HepG2 (cell line): ENCODE measurements at regions not wholly inside any gene's neighbourhood (a gene's known extent, or its start where the extent isn't known, plus 50 kb on each side); places are given as distances from the start of the nearest gene placed in this dataset.

ENCODE experiments used
- ATAC-seq: fragments of 200-7000 bp; cut with Tn5 transposase; 3 replicates; pipeline ENCODE4 v1.9.1; 2020; ENCODE audit warnings: mild to moderate bottlenecking, moderate library complexity
- BruUV-seq: library from RNA; stranded (reverse); fragments of 400-500 nt; replicated peaks from 2 replicates; lab custom pipeline; 2021; lab: Mats Ljungman, UMichigan
- CTCF ChIA-PET: fragments of 300-600 bp; formaldehyde crosslinking; extraction: SDS; loops from one replicate; lab custom pipeline; 2021; ENCODE audit warnings: low total read pairs, inconsistent platforms, low intra/inter-chr PET ratio; lab: Yijun Ruan, JAX
- POLR2A ChIA-PET: fragments of 350-600 bp; sonication (Branson Sonifier 250); formaldehyde crosslinking; loops from one replicate; lab custom pipeline; 2020; ENCODE audit warnings: antibody characterized with exemption, inconsistent platforms; lab: Yijun Ruan, JAX
- DNase-seq: peaks from one replicate; pipeline ENCODE4 v3.0.0-alpha.2; 2015; ENCODE audit warnings: low spot score
- FAIRE-seq: peaks from 3 replicates; lab custom pipeline; 2011; peaks lifted over from hg19 to GRCh38; lab: Jason Lieb, UNC
- H2AFZ ChIP-seq: one replicate; pipeline ENCODE4 v1.6.1; 2011; ENCODE audit warnings: low read length, inconsistent platforms
- H3K27ac ChIP-seq: fragments of 300-600 bp; 3 replicates; pipeline ENCODE4 v1.8.0; 2011; ENCODE audit warnings: mixed run types, mild to moderate bottlenecking, mixed read lengths, low read length, inconsistent platforms; ENCODE audit not compliant: insufficient read depth; ENCODE audit errors: extremely low read length
- H3K27me3 ChIP-seq, 2 experiments: fragments of 200-600 bp in 1 of 2; 2 replicates in 1 of 2; 3 replicates in 1 of 2; pipeline versions ENCODE4 v1.6.0 to v1.8.0; 2011; ENCODE audit warnings: low read length in 2 of 2, mild to moderate bottlenecking in 2 of 2, moderate library complexity in 2 of 2, inconsistent platforms in 1 of 2; ENCODE audit not compliant: insufficient read depth in 2 of 2, control insufficient read depth in 1 of 2
- H3K36me3 ChIP-seq, 2 experiments: fragments of 200-600 bp in 1 of 2; replicated peaks in 1 of 2; 2 replicates in 1 of 2; 3 replicates in 1 of 2; pipeline versions ENCODE4 v1.5.1 to v1.8.0; 2011; ENCODE audit warnings: low read length in 2 of 2, inconsistent platforms in 1 of 2; ENCODE audit not compliant: insufficient read depth in 2 of 2, control insufficient read depth in 1 of 2
- H3K4me1 ChIP-seq: 2 replicates; pipeline ENCODE4 v1.5.1; 2012; ENCODE audit warnings: low read length, inconsistent platforms; ENCODE audit not compliant: insufficient read depth
- H3K4me2 ChIP-seq: 2 replicates; pipeline ENCODE4 v1.6.0; 2011; ENCODE audit warnings: low read depth, low read length, inconsistent platforms
- H3K4me3 ChIP-seq, 3 experiments: fragments of 200-600 bp in 1 of 3; sonication (generic), shearing (Covaris generic) in 1 of 3; replicated peaks in 1 of 3; 2 replicates each; pipeline ENCODE4 v1.5.1; 2011 to 2016; ENCODE audit warnings: low read length in 3 of 3, inconsistent platforms in 2 of 3, low read depth in 2 of 3, mild to moderate bottlenecking in 2 of 3, control low read depth in 1 of 3, mixed read lengths in 1 of 3; ENCODE audit not compliant: insufficient read depth in 1 of 3
- H3K79me2 ChIP-seq: one replicate; pipeline ENCODE4 v1.6.1; 2011; ENCODE audit warnings: low read length, inconsistent platforms; ENCODE audit not compliant: insufficient read depth
- H3K9ac ChIP-seq: 2 replicates; pipeline ENCODE4 v1.6.0; 2011; ENCODE audit warnings: mild to moderate bottlenecking, low read depth, low read length, inconsistent platforms; ENCODE audit not compliant: insufficient read depth
- H3K9me3 ChIP-seq: 2 replicates; pipeline ENCODE4 v1.5.1; 2012; ENCODE audit warnings: mild to moderate bottlenecking, low read length
- H4K20me1 ChIP-seq: 2 replicates; pipeline ENCODE4 v1.6.0; 2011; ENCODE audit warnings: inconsistent platforms, mild to moderate bottlenecking, low read length, moderate library complexity; ENCODE audit not compliant: insufficient read depth
- ATM ChIP-seq: fragments of 450-650 bp; IDR thresholded peaks from 2 replicates; pipeline ENCODE4 v1.7.1; 2017; ENCODE audit warnings: mild to moderate bottlenecking, borderline replicate concordance
- CHD4 ChIP-seq: fragments of 200-600 bp; sonication (generic); IDR thresholded peaks from 2 replicates; pipeline ENCODE4 v1.7.0; 2017; ENCODE audit warnings: mild to moderate bottlenecking, low read length, borderline replicate concordance
- NFE2 ChIP-seq: sonication (generic); formaldehyde crosslinking; IDR thresholded peaks from 2 replicates; pipeline ENCODE4 v1.4.0; 2020; ENCODE audit warnings: missing genetic modification reagents
- NR2F6 ChIP-seq, 2 experiments: IDR thresholded peaks; 2 replicates each; pipeline ENCODE4 v1.6.1; 2016; ENCODE audit warnings: antibody characterized with exemption in 1 of 2, mild to moderate bottlenecking in 1 of 2
- SOX5 ChIP-seq: IDR thresholded peaks from 2 replicates; pipeline ENCODE4 v1.6.1; 2016; ENCODE audit warnings: borderline replicate concordance
- ZFP90 ChIP-seq: sonication (generic); formaldehyde crosslinking; IDR thresholded peaks from 2 replicates; pipeline ENCODE4 v1.8.0; 2022; ENCODE audit warnings: missing genetic modification reagents, mild to moderate bottlenecking, inconsistent platforms, borderline replicate concordance
- ZNF33A ChIP-seq: sonication (generic); formaldehyde crosslinking; IDR thresholded peaks from 2 replicates; pipeline ENCODE4 v1.5.1; 2020; ENCODE audit warnings: missing genetic modification reagents, mild to moderate bottlenecking, moderate library complexity, borderline replicate concordance
- WGBS: methylation state at CpG from one replicate; pipeline ENCODE4 v1.1.6; 2017; ENCODE audit warnings: low lambda C conversion rate; 5-methylcytosine and 5-hydroxymethylcytosine counted together
- in situ Hi-C: cut with HindIII; loops from 2 replicates; pipeline ENCODE4 v1.10.0; 2017; ENCODE audit warnings: low pct_unique_long_range_greater_than_20kb; ENCODE audit not compliant: extremely low pct_ligation_motif_present
- intact Hi-C: fragments of 100-400 bp; cut with micrococcal nuclease; formaldehyde crosslinking; loops from one replicate; pipeline ENCODE4 v1.10.0; 2022; ENCODE audit not compliant: unreplicated experiment
- TF ChIP-seq, protein P1 (sequence below): sonication (generic); formaldehyde crosslinking; IDR thresholded peaks from 2 replicates; pipeline ENCODE4 v1.5.1; 2020; ENCODE audit warnings: missing genetic modification reagents, mild to moderate bottlenecking, borderline replicate concordance

- Histone ChIP-seq H4K20me1 (no peaks in the 10 kb centered on the region), H3K36me3 (no peaks in the 10 kb centered on the region), H3K4me1 (no peaks in the 10 kb centered on the region), H3K27ac (no peak overlapping the region), H3K4me2 (no peak overlapping the region), H3K9ac (no peak overlapping the region), H3K79me2 (no peaks in the 10 kb centered on the region), H3K9me3 (no peaks in the 10 kb centered on the region), H2AFZ (no peak overlapping the region), H3K4me3 (no peak overlapping the region), H3K27me3 (no peaks in the 10 kb centered on the region; a peak in 1 of 5 replicates)
- WGBS, result 1% methylated on average over 2 of the region's 2 CpGs
- DNase-seq (no peak), ATAC-seq (no peak), FAIRE-seq (no peak)
- BruUV-seq, result no TSS peak
- in situ Hi-C loops (no loop called here), intact Hi-C loops (no loop called here)
- POLR2A ChIA-PET, result no interaction called here
- CTCF ChIA-PET, result no interaction called here
- TF ChIP-seq NR2F6 (IDR thresholded peaks at IDR 0.05) (no peak), NR2F6 (CRISPR knock-in tag; IDR thresholded peaks at IDR 0.05) (no peak), ZNF33A (CRISPR knock-in tag) (no peak), ATM (no peak), CHD4 (no peak), ZFP90 (CRISPR knock-in tag) (no peak)
These were observed 167.6 kb upstream of the GJE1 start for GRCh38 chr6:141965016-141965545.

DNA sequence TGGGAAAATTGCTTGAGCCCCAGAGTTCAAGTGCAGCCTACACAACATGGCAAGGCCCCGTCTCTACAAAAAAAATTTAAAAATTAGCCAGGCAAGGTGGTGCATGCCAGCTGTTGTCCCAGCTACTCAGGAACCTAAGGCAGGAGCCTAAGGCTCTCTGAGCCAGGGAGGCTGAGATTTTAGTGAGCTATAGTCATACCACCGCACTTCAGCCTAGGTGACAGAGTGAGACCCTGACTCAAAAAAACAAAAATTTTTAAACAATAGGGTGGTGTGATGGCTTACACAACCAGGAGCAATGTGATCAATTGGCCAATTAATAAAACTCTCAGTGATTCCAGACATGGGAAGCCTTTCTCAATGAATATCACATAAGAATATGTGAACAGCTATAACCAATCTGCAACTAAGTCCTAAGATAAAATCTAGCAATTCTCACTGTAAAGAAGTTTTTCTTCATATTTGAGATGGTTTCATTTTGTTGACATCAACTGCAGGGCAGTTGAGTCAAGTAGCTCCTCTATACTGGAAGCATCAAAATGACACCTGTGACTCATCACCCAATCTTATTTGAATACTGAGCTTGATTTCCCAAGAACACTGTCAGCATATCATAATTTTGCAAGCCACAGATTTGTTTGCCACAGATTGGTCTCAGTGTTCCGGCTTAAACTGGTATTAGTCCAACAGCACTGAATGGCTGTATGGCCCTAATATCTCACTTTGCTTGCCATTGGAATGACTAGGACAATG is 169.0 kb upstream of the GJE1 start:
- 38% methylated on average over 3 of the region's 3 CpGs for WGBS
- H3K27me3 ChIP-seq, result no peaks in the 10 kb centered on the region
- POLR2A ChIA-PET, result no interaction called here
- TF ChIP-seq, protein P1, sequence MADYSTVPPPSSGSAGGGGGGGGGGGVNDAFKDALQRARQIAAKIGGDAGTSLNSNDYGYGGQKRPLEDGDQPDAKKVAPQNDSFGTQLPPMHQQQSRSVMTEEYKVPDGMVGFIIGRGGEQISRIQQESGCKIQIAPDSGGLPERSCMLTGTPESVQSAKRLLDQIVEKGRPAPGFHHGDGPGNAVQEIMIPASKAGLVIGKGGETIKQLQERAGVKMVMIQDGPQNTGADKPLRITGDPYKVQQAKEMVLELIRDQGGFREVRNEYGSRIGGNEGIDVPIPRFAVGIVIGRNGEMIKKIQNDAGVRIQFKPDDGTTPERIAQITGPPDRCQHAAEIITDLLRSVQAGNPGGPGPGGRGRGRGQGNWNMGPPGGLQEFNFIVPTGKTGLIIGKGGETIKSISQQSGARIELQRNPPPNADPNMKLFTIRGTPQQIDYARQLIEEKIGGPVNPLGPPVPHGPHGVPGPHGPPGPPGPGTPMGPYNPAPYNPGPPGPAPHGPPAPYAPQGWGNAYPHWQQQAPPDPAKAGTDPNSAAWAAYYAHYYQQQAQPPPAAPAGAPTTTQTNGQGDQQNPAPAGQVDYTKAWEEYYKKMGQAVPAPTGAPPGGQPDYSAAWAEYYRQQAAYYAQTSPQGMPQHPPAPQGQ (CRISPR knock-in tag), result no peak
- TF ChIP-seq NFE2 (CRISPR knock-in tag) (no peak), SOX5 (CRISPR knock-in tag) (no peak)

More for the DNA sequence above, 169.0 kb upstream of the GJE1 start:
- FAIRE-seq (no peak), DNase-seq (no peak), ATAC-seq (no peak)
- no peak overlapping the region for H3K9ac ChIP-seq
- H3K4me3 ChIP-seq, result no peak overlapping the region
- H3K79me2 ChIP-seq, result no peaks in the 10 kb centered on the region
- intact Hi-C loops, result no loop called here
- H2AFZ ChIP-seq, result no peak overlapping the region
- CTCF ChIA-PET, result no interaction called here
- H3K4me2 ChIP-seq, result no peak overlapping the region
- H3K36me3 ChIP-seq, result no peaks in the 10 kb centered on the region
- H3K4me1 ChIP-seq, result no peaks in the 10 kb centered on the region
- H3K9me3 ChIP-seq, result no peaks in the 10 kb centered on the region
- H4K20me1 ChIP-seq, result no peaks in the 10 kb centered on the region
- no peak overlapping the region for H3K27ac ChIP-seq
- in situ Hi-C loops, result no loop called here
- BruUV-seq, result no TSS peak
